Stimulated activated CD8-positive, alpha-beta memory T cell treated with anti-CD3 and anti-CD28 coated beads, Interleukin-15, amount 100 ng/mL, for 1 hour (primary cell): ENCODE measurements at regions not wholly inside any gene's neighbourhood (a gene's known extent, or its start where the extent isn't known, plus 50 kb on each side); places are given as distances from the start of the nearest gene placed in this dataset.

Experiments used
- DNase-seq: peaks from one replicate; pipeline ENCODE4 v3.0.0-alpha.2; 2020; ENCODE audit warnings: low read depth

GRCh38 chr1:47630346-47630745 lies 192.5 kb downstream of the FOXD2 start:
- DNase-seq, result no peak

DNA sequence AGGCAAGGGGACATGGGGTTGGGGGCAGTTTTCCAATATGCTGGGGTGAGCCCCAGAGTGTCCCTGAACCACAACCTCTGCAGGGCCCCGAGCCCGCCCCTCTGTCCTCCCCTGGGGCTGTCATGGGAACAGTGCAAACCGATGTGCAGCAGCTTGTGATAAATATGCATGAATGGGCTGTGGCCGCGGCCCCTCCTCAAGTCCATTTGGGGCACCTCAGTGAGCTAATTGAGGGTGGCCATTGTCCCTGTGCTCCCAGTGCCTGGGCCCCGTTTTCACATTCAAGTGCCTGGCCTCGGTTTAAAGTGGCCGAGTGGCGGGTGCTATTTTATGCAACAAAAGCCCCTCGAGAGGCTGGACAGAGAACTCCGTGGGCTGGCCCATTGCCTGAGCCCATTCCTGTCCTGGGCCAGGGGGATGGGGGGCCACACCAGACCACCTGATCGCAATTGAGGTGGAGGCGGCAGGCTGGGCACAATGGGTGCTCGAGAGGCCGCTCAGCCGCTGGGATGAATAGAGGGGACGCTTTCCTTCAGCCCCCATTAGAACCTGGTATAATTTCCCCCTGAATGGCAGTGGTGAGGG lies 193.7 kb downstream of the FOXD2 start:
- no peak for DNase-seq

GRCh38 chr1:47635111-47635510 lies 197.3 kb downstream of the FOXD2 start:
- DNase-seq, result no peak

DNA sequence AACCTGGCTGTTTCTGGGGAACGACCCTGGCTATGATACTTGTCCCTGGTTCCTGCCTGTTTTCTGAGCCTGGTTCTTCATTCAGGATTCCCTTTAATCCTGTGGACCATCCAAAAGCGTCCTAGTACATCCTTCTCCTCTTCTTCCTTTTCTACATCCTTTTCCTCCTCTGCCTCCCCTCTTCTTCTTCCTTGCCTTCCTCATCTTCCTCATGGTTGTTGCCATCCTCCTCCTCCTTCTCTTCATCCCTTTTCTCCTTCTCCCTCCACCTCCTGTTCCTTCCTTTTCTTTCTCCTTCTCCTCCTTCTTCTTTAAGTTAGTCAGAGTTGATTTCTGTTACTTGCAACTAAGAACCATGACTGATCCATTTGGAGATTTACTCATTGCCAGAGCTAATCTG lies 197.8 kb downstream of the FOXD2 start:
- no peak for DNase-seq

GRCh38 chr1:47637111-47637685 lies 199.4 kb downstream of the FOXD2 start:
- no peak for DNase-seq

DNA sequence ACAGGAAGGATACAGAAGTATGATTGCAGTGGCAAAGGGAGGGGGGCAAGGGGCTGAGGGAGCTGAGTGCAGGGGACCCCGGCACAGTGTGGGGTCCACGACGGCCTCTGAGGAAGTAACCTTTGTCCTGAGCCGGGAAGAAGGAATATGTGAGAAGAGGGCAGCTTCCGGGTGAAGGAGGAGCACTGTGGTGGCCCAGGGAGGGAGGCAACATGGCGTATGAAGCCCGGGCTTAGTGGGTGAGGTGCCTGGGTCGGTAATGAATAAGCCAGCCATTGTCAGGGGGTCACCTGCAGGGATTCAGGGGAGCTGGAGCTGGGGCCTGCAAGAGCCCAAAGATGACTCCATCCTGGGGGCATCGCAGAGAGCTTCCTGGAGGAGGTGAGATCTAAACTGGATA lies 200.4 kb downstream of the FOXD2 start:
- no peak for DNase-seq

DNA sequence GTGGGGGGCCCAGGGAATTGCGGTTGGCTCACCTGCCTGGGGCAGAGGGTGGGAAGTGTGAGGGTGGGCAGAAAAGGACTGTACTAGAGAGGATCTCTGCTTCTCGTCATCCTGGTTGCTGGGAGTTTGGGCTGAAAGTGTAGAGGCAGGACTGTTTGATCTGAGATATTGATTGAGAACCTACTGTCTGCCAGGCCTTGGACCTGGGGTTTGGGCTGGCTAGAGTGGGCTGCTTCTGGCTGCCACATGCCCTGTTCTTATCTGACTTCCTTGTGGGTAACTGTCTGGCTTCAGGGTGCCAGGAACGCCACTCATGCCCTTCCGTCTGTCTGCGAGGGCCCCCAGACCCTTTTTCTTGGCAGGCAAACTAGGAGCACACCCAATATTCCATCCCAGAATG lies 200.9 kb downstream of the FOXD2 start:
- no peak for DNase-seq

DNA sequence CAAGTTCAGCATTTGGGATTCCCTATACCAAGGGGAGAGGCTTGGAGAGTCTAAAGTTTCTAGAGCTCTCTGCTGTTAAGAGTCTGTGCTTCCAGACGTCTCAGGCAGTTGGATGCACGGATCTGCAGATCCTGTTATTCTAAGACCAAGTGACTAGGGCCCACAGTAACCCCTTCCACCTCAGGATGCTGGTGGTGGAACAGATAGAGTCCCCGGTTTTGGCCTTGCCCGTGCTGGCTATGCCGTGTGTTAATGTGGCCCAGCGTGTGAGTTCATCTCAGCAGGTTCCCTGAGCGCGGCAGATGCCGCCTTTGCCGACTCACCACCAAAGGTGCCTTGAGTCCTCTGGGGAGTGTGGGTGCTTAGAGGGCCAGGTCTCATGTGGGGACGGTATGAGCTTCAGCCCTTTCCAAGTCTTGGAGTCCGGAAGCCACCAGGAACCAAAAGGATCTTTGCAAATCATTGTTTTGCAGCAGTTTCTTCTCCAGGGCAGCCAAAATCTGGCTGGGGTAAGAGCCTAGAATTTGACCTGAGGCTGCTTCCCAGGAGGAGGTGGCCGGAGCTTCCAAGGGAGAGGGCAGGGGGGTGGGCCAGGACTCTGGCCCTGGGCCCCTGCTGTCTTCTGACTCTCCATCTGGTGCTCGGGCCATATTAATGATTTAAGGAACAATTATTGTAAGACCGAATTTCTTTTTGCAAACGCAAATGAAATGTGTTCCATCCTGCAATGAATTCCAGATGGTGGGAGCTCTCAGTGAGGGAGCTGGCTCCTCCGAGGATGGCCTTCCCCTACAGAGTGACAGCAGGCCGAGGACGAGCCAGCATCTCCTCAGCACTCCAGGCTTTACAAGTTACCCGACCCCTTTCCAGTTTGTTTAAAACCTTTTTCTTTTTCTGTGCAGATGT lies 205.7 kb downstream of the FOXD2 start:
- no peak for DNase-seq

GRCh38 chr1:47644212-47644573 lies 206.3 kb downstream of the FOXD2 start:
- DNase-seq, result no peak

DNA sequence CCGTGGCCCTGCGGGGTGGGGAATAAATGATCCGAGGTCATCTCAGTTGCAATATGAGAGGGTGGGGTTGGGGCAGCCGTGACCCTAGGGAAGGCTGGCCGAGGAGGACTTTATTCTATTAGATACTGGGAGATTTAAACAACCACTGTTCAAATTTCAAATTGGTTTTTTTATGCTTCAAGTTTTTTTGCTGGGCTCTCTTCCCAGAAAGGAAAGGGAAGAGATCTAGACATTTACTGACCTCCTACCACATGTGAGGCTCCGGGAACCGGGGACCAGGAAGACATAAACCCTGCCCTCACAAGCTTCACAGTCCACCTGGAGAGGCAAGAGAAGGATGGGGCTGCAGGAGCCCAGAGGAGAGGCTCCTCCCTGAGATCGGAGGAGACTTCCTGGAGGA lies 207.3 kb downstream of the FOXD2 start:
- DNase-seq, result no peak

- no peak for DNase-seq
Measured at GRCh38 chr1:47646676-47647075, 208.8 kb downstream of the FOXD2 start.

DNA sequence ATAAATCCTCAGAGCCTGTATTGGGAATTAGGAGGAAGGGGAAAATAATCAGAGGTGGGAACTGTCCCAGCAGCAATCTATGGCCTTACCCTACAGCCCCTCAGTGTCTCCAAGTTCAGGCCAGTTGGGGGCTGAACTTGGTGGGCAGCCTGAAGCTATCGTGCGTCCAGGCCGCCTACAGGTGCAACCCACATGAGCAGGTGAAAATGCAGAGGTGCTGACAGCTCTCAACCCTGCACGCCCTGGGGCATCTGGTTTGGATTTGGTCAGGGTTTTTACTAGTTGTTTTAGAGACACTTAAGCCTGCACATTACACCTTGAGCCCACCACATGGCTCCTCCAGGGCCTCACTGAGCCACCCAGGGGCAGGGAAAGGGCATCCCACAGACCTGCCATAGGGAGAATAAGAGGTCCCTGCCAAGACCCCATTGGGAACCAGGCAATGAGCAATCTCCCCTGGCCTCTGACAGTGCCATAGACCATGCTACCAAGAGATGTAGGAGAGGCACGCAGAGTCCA lies 209.5 kb downstream of the FOXD2 start:
- DNase-seq, result no peak

DNA sequence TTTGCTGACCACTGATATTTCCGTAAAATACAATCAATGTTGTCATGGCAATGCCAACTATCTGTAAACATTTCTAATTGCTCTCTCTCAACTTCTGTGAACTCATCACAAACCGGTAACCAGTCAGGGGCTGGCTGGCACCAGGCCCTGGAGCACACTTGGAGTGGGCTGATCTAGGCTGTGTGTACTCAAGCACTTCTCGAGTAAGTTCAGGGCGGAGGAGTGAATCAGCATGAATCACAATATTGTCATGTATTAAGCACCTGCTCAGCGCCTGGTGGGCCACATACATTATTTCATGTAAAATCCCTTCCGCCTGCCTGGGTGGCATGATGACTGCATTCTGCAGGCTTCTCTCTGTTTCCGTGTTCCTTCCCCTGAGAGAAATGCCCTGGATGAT lies 212.4 kb downstream of the FOXD2 start:
- DNase-seq, result no peak

- no peak for DNase-seq
Measured at GRCh38 chr1:47650611-47651010, 212.8 kb downstream of the FOXD2 start.

- no peak for DNase-seq
Measured at GRCh38 chr1:47651311-47652089, 213.7 kb downstream of the FOXD2 start.

DNA sequence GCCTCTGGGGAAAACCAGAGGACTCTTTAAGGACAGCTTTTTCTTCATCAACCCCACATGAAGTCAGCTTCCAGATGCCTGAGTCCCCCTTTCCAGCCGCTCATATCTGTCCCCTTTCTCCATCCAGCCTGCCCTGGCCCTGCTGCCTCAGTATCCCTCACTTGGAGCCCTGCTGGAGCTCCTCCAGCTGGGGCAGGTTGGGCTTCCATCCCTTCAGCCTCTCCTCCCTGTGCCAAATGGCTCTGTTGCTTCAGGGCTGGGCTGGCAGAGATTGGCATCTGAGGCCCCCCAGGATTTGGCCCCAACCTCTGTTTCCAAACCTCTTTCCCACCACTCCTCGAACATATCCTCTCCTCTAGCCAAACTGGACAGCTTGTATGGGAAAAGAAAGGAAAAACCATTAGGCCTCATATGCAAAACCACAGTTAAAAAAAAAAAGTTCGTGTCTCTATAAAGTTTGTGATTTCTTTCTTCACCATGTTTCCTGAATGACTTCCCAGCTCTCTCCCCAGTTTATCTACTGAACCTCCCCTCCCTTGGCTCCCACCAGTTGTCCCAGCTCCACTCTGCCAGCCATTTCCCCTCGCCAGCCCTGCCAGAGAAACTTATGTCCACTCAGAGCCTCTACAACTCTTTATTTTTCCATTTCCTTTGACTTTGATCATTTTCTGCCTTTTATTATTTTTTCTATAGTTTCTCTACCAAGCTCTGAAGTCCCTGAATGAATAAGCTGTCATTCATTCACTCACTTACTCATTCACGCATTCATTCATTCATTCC lies 217.9 kb downstream of the FOXD2 start:
- no peak for DNase-seq

DNA sequence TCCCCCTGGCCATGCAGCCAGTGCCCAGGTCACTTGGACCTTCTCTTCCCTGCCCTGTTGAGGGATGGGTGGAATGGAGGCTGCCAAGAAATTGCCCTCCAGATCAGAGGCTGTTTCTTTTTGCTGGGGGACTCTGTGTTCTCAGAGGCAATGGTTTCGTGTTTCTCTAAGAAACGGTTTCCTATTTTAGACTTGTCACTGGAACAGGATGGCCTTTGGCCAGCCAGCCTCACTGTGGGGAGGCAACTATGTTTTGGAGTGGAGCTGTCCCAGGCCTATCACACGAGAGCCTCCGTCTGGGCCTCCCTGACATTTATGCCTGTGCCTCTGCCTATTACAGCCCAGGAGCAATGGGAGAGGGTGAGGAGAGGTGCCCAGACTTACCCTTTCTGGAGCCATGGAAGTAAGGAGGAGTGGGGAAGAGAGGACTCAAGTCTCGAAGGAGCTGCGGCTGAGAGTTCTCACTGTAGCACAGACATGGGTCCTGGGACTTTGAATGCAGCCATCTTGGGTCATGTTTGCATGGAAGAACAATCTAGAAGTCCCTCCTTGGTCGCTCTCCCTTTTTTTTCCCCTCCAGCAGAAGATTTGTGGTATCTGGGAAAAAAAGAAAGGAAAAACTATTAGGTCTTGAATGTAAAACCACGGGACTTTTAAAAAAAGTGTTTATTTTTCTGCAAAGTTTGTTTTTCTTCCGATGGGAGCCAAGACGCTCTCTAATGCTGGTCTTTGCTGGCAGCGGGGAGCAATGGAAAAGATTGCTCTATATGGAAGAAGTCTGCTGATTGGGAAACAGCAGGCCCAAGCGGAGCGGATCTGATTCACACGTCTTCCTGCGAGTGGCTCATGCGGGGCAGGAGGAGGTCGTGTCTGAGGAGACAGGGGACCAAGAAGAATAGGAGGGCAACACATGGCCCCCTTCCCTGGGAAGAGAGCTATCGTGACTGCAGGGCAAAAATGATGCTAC lies 219.2 kb downstream of the FOXD2 start:
- DNase-seq, result no peak

- no peak for DNase-seq
Measured at GRCh38 chr1:47658161-47658920, 220.5 kb downstream of the FOXD2 start.

- DNase-seq, result no peak
Measured at GRCh38 chr1:47659146-47659545, 221.3 kb downstream of the FOXD2 start.

GRCh38 chr1:47660622-47661021 lies 222.8 kb downstream of the FOXD2 start:
- DNase-seq, result no peak
